ENCODE measurements at regions not wholly inside any gene's neighbourhood (a gene's known extent, or its start where the extent isn't known, plus 50 kb on each side); places are given as distances from the start of the nearest gene placed in this dataset.

- POLR2A ChIA-PET = no interaction called here
- H4K20me1 ChIP-seq (ENCODE audit: insufficient read depth, low read length) = no peaks in the 10 kb centered on the region
- intact Hi-C loops (cut with micrococcal nuclease; ENCODE audit: unreplicated experiment) = no loop called here
- peaks cover 20% of the 10 kb centered on the region for H3K9me3 ChIP-seq (ENCODE audit: low read length)
- no peak for ATAC-seq
- H3K27ac ChIP-seq (ENCODE audit: extremely low read length, insufficient read depth, low read length) = no peak overlapping the region
- H3K79me2 ChIP-seq (ENCODE audit: insufficient read depth, low read length) = no peaks in the 10 kb centered on the region
- no peak overlapping the region for H3K9ac ChIP-seq (ENCODE audit: insufficient read depth, low read depth, low read length)
- TF ChIP-seq ZNF30 (CRISPR knock-in tag; IDR thresholded peaks at IDR 0.05) (no peak), PRPF4 (IDR thresholded peaks at IDR 0.05; ENCODE audit: low read depth, low read length, poor library complexity, severe bottlenecking) (no peak)
- FAIRE-seq = no peak
- H3K4me2 ChIP-seq (ENCODE audit: low read depth, low read length) = no peak overlapping the region
- no peaks in the 10 kb centered on the region for H3K4me1 ChIP-seq (ENCODE audit: insufficient read depth, low read length)
- no peak overlapping the region for H3K4me3 ChIP-seq (replicated peaks in 1 of 3; ENCODE audit: insufficient read depth in 1 of 3, low read depth in 2 of 3, low read length in 3 of 3)
- 0 out of 5 replicates have a peak, but pooled peaks cover 0 to 5% of the 10 kb centered on the region in 2 experiments for H3K27me3 ChIP-seq (ENCODE audit: control insufficient read depth in 1 of 2, insufficient read depth in 2 of 2, low read length in 2 of 2)
- CTCF ChIA-PET (ENCODE audit: low intra/inter-chr PET ratio, low total read pairs) = no interaction called here
- 36% methylated on average over 1 of the region's 1 CpG for WGBS (ENCODE audit: low lambda C conversion rate)
- no TSS peak for BruUV-seq (replicated peaks)
- no peaks in the 10 kb centered on the region for H3K36me3 ChIP-seq (replicated peaks in 1 of 2; ENCODE audit: control insufficient read depth in 1 of 2, insufficient read depth in 2 of 2, low read length in 2 of 2)
- H2AFZ ChIP-seq (ENCODE audit: low read length) = no peak overlapping the region
- no peak for DNase-seq (ENCODE audit: low spot score)
- in situ Hi-C loops (cut with HindIII; ENCODE audit: extremely low pct_ligation_motif_present, low pct_unique_long_range_greater_than_20kb) = no loop called here
These were observed 145.8 kb upstream of the HS6ST1 start for GRCh38 chr2:128464456-128464855.

GRCh38 chr2:128465246-128466170, 146.8 kb upstream of the HS6ST1 start:
- no peak for TF ChIP-seq KMT2A (CRISPR knock-in tag; IDR thresholded peaks at IDR 0.05)
- no peak for TF ChIP-seq ZBTB7A (CRISPR knock-in tag; IDR thresholded peaks at IDR 0.05)
- TF ChIP-seq ZSCAN31 (CRISPR knock-in tag; IDR thresholded peaks at IDR 0.05; ENCODE audit: low read depth) = no peak
- no peak for TF ChIP-seq SP4 (CRISPR knock-in tag; IDR thresholded peaks at IDR 0.05)
- TF ChIP-seq PREB (CRISPR knock-in tag; IDR thresholded peaks at IDR 0.05) = no peak
- no peak for TF ChIP-seq NBN (conservative IDR thresholded peaks at IDR 0.05)
- no peak for TF ChIP-seq ZNF546 (CRISPR knock-in tag; conservative IDR thresholded peaks at IDR 0.05)
- TF ChIP-seq HES4 (CRISPR knock-in tag; IDR thresholded peaks at IDR 0.05; ENCODE audit: borderline replicate concordance) = no peak
- no peak for TF ChIP-seq KAT7 (CRISPR knock-in tag; IDR thresholded peaks at IDR 0.05; ENCODE audit: borderline replicate concordance)
- TF ChIP-seq ZBTB3 (CRISPR knock-in tag; IDR thresholded peaks at IDR 0.05; ENCODE audit: borderline replicate concordance, low read depth) = no peak
- no peak for TF ChIP-seq ZKSCAN8 (CRISPR knock-in tag; IDR thresholded peaks at IDR 0.05; ENCODE audit: borderline replicate concordance)
- no peak for TF ChIP-seq THAP7 (CRISPR knock-in tag; IDR thresholded peaks at IDR 0.05)
- no TSS peak for BruUV-seq (replicated peaks)
- Histone ChIP-seq H3K27me3 (ENCODE audit: control insufficient read depth in 1 of 2, insufficient read depth in 2 of 2, low read length in 2 of 2) (0 out of 5 replicates have a peak, but pooled peaks cover 0 to 5% of the 10 kb centered on the region in 2 experiments), H3K27ac (ENCODE audit: extremely low read length, insufficient read depth, low read length) (no peak overlapping the region), H4K20me1 (ENCODE audit: insufficient read depth, low read length) (no peaks in the 10 kb centered on the region), H2AFZ (ENCODE audit: low read length) (no peak overlapping the region), H3K9ac (ENCODE audit: insufficient read depth, low read depth, low read length) (no peak overlapping the region), H3K79me2 (ENCODE audit: insufficient read depth, low read length) (no peaks in the 10 kb centered on the region), H3K4me1 (ENCODE audit: insufficient read depth, low read length) (no peaks in the 10 kb centered on the region), H3K4me2 (ENCODE audit: low read depth, low read length) (no peak overlapping the region), H3K9me3 (ENCODE audit: low read length) (peaks cover 31% of the 10 kb centered on the region), H3K4me3 (replicated peaks in 1 of 3; ENCODE audit: insufficient read depth in 1 of 3, low read depth in 2 of 3, low read length in 3 of 3) (no peak overlapping the region), H3K36me3 (replicated peaks in 1 of 2; ENCODE audit: control insufficient read depth in 1 of 2, insufficient read depth in 2 of 2, low read length in 2 of 2) (no peaks in the 10 kb centered on the region)
- no peak for DNase-seq (ENCODE audit: low spot score)
- no peak; the same call in 2 of the 3 replicates for ATAC-seq
- intact Hi-C loops (cut with micrococcal nuclease; ENCODE audit: unreplicated experiment) (no loop called here), in situ Hi-C loops (cut with HindIII; ENCODE audit: extremely low pct_ligation_motif_present, low pct_unique_long_range_greater_than_20kb) (no loop called here)
- 13% methylated on average over 4 of the region's 4 CpGs for WGBS (ENCODE audit: low lambda C conversion rate)
- ChIA-PET POLR2A (no interaction called here), CTCF (ENCODE audit: low intra/inter-chr PET ratio, low total read pairs) (no interaction called here)
- no peak for FAIRE-seq
